ENCODE measurements at regions not wholly inside any gene's neighbourhood (a gene's known extent, or its start where the extent isn't known, plus 50 kb on each side); places are given as distances from the start of the nearest gene placed in this dataset.

GRCh38 chr16:52967744-52968143 is 85.0 kb downstream of the CHD9NB start:
- TF ChIP-seq EZH2 (IDR thresholded peaks at IDR 0.05), result no peak
- no peak for TF ChIP-seq CTCF (IDR thresholded peaks at IDR 0.05 in 2 of 3, conservative IDR thresholded peaks at IDR 0.05 in 1 of 3; ENCODE audit: borderline replicate concordance in 1 of 3, insufficient read depth in 1 of 3, low read depth in 2 of 3, low read length in 2 of 3)
- no peak for TF ChIP-seq EGR1 (IDR thresholded peaks at IDR 0.05; ENCODE audit: low read depth)
- no peak for TF ChIP-seq POLR2A (IDR thresholded peaks at IDR 0.05; ENCODE audit: borderline replicate concordance, extremely low read depth, insufficient read depth, insufficient read length)
- no peak for TF ChIP-seq EZH2phosphoT487 (IDR thresholded peaks at IDR 0.05; ENCODE audit: borderline replicate concordance)
- no peak for TF ChIP-seq JUND (IDR thresholded peaks at IDR 0.05)
- TF ChIP-seq ELF1 (IDR thresholded peaks at IDR 0.05; ENCODE audit: borderline replicate concordance, low read depth), result no peak

Data from HCT116 (cell line).